ENCODE measurements at regions not wholly inside any gene's neighbourhood (a gene's known extent, or its start where the extent isn't known, plus 50 kb on each side); places are given as distances from the start of the nearest gene placed in this dataset.

DNA sequence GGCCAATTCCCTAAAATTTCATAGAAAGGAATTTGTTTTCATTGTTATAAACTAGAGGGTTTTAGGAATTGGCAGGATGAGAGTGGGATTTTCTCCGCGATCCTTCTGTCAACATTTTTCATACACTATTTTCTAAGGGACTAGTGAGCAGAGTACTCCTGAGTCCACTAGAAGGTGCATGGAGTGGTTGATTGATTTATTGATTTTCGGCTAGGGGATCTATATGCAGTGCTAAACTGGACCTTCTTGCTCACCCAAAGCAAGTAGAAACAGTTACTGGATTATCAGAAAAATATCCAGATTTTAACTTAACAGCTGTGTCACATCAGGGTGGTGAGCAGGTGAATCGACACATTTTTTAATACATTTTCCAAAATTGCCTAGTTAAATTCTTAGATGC lies 159.9 kb upstream of the DTNA start:
- TF ChIP-seq, protein P1, sequence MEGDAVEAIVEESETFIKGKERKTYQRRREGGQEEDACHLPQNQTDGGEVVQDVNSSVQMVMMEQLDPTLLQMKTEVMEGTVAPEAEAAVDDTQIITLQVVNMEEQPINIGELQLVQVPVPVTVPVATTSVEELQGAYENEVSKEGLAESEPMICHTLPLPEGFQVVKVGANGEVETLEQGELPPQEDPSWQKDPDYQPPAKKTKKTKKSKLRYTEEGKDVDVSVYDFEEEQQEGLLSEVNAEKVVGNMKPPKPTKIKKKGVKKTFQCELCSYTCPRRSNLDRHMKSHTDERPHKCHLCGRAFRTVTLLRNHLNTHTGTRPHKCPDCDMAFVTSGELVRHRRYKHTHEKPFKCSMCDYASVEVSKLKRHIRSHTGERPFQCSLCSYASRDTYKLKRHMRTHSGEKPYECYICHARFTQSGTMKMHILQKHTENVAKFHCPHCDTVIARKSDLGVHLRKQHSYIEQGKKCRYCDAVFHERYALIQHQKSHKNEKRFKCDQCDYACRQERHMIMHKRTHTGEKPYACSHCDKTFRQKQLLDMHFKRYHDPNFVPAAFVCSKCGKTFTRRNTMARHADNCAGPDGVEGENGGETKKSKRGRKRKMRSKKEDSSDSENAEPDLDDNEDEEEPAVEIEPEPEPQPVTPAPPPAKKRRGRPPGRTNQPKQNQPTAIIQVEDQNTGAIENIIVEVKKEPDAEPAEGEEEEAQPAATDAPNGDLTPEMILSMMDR (IDR thresholded peaks at IDR 0.05; ENCODE audit: low read length) = no peak
- no peak for TF ChIP-seq EZH2 (optimal IDR thresholded peaks at IDR 0.05; ENCODE audit: low read depth, low read length)

All from MM.1S (cell line).